Loucy (cell line): ENCODE measurements at regions not wholly inside any gene's neighbourhood (a gene's known extent, or its start where the extent isn't known, plus 50 kb on each side); places are given as distances from the start of the nearest gene placed in this dataset.

Experiments used
- EZH2phosphoT487 ChIP-seq: fragments of 200-600 bp; IDR thresholded peaks from 2 replicates; pipeline ENCODE4 v1.6.1; 2018; ENCODE audit warnings: antibody characterized with exemption, mild to moderate bottlenecking, moderate library complexity, borderline replicate concordance
- TF ChIP-seq, protein P1 (sequence below): fragments of 200-600 bp; sonication (generic); conservative IDR thresholded peaks from 2 replicates; pipeline ENCODE4 v1.5.1; 2014; ENCODE audit warnings: mild to moderate bottlenecking, antibody characterized with exemption, low read length

DNA sequence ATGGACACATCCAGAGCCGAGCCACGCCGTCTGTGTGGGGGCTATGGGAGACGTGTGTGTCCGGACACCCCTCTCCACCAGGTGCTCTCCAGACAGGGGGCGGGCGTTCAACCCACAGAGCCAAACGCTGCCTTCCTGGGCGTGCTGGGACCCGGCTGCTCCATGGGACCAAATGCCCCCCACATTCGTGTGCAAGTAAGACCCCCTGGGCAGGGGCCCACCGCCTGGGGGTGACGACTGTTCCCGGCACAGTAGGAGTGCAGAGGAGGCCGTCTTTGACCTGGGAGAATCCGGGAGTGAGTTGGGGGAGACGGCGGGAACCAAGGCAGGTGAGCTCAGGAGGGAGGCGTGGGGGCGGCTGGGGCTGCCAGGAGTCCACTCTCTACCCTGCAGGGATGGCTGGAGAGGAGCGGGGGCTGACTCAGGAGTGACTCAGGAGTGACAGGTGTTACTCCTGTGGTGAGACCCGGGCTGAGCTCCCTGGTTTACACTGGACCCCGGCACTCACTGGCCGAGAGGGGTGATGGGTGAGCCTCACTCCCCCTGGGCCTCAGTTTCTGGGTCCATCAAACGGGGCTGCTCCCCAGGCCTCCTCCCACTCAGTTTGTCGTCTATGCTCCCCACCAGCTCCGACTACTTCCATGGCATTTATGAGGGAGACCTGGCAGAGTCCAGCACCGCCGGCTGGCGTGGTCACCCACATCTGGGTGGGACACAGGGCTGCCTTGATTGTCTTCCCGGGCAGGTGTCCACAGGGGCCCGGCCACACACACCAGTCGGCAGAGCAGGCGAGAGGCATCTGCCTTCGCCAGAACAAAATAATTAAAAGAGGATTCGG, 95.0 kb downstream of the MICALL2 start:
- TF ChIP-seq, protein P1, sequence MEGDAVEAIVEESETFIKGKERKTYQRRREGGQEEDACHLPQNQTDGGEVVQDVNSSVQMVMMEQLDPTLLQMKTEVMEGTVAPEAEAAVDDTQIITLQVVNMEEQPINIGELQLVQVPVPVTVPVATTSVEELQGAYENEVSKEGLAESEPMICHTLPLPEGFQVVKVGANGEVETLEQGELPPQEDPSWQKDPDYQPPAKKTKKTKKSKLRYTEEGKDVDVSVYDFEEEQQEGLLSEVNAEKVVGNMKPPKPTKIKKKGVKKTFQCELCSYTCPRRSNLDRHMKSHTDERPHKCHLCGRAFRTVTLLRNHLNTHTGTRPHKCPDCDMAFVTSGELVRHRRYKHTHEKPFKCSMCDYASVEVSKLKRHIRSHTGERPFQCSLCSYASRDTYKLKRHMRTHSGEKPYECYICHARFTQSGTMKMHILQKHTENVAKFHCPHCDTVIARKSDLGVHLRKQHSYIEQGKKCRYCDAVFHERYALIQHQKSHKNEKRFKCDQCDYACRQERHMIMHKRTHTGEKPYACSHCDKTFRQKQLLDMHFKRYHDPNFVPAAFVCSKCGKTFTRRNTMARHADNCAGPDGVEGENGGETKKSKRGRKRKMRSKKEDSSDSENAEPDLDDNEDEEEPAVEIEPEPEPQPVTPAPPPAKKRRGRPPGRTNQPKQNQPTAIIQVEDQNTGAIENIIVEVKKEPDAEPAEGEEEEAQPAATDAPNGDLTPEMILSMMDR: no peak
- no peak for TF ChIP-seq EZH2phosphoT487
